KMS-11 (cell line): ENCODE measurements at regions not wholly inside any gene's neighbourhood (a gene's known extent, or its start where the extent isn't known, plus 50 kb on each side); places are given as distances from the start of the nearest gene placed in this dataset.

Experiments used
- H2AFZ ChIP-seq: fragments of 200-600 bp; sonication (generic); 2 replicates; pipeline ENCODE4 v1.6.1; 2016; ENCODE audit warnings: antibody characterized with exemption, mixed run types, low read depth
- H3K27ac ChIP-seq: fragments of 200-600 bp; sonication (generic); 2 replicates; pipeline ENCODE4 v1.6.1; 2016; ENCODE audit warnings: mild to moderate bottlenecking, mixed run types
- H3K27me3 ChIP-seq: fragments of 200-600 bp; sonication (generic); 2 replicates; pipeline ENCODE4 v1.6.1; 2017; ENCODE audit warnings: mild to moderate bottlenecking, low read depth, mixed run types, moderate library complexity; ENCODE audit not compliant: insufficient read depth
- H3K36me3 ChIP-seq: fragments of 200-600 bp; sonication (generic); 2 replicates; pipeline ENCODE4 v1.6.1; 2017; ENCODE audit warnings: mild to moderate bottlenecking, mixed run types; ENCODE audit not compliant: insufficient read depth
- H3K4me1 ChIP-seq: fragments of 200-600 bp; sonication (generic); 2 replicates; pipeline ENCODE4 v1.6.1; 2016; ENCODE audit warnings: mild to moderate bottlenecking, low read depth, mixed run types; ENCODE audit not compliant: poor library complexity, severe bottlenecking
- H3K4me2 ChIP-seq: fragments of 200-600 bp; sonication (generic); 2 replicates; pipeline ENCODE4 v1.7.0; 2016; ENCODE audit warnings: mild to moderate bottlenecking, mixed run types
- H3K4me3 ChIP-seq: fragments of 200-600 bp; sonication (generic); IDR thresholded peaks from 2 replicates; pipeline ENCODE4 v1.6.1; 2017; ENCODE audit warnings: low read depth, low read length, mixed read lengths; ENCODE audit not compliant: insufficient read depth
- H3K79me2 ChIP-seq: fragments of 200-600 bp; sonication (generic); 2 replicates; pipeline ENCODE4 v1.6.1; 2016; ENCODE audit warnings: low read depth, mixed run types; ENCODE audit not compliant: insufficient read depth
- H3K9ac ChIP-seq: fragments of 200-600 bp; sonication (generic); 2 replicates; pipeline ENCODE4 v1.6.1; 2016; ENCODE audit warnings: mild to moderate bottlenecking, mixed run types
- H4K20me1 ChIP-seq: fragments of 200-600 bp; sonication (generic); 2 replicates; pipeline ENCODE4 v1.6.1; 2016; ENCODE audit warnings: mild to moderate bottlenecking, mixed run types; ENCODE audit not compliant: insufficient read depth
- TF ChIP-seq, protein P1 (sequence below): fragments of 200-600 bp; sonication (generic); conservative IDR thresholded peaks from 2 replicates; pipeline ENCODE4 v1.6.1; 2017; ENCODE audit warnings: low read depth, mild to moderate bottlenecking, antibody characterized with exemption, low read length, moderate library complexity, mixed read lengths

DNA sequence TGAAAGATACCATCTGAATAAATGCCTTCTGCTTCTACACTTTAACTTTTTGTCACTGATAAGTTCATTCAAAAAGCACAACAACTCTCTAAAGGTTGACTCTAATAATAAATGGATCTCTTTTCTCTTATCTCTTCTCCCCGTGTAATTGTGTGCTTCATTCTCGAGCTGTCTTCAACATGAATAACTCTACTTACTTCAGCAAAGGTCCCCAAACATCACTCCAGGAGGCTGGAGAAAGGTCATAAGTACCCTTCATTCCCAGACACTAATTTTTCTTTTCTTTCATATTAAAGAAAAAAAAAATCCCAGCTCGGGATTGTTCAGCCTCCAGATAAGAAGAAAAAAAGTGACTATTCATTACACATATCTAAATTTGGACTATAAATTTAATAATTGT lies 222.2 kb downstream of the FOXO1 start:
- TF ChIP-seq, protein P1, sequence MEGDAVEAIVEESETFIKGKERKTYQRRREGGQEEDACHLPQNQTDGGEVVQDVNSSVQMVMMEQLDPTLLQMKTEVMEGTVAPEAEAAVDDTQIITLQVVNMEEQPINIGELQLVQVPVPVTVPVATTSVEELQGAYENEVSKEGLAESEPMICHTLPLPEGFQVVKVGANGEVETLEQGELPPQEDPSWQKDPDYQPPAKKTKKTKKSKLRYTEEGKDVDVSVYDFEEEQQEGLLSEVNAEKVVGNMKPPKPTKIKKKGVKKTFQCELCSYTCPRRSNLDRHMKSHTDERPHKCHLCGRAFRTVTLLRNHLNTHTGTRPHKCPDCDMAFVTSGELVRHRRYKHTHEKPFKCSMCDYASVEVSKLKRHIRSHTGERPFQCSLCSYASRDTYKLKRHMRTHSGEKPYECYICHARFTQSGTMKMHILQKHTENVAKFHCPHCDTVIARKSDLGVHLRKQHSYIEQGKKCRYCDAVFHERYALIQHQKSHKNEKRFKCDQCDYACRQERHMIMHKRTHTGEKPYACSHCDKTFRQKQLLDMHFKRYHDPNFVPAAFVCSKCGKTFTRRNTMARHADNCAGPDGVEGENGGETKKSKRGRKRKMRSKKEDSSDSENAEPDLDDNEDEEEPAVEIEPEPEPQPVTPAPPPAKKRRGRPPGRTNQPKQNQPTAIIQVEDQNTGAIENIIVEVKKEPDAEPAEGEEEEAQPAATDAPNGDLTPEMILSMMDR: no peak
- no peaks in the 10 kb centered on the region for H4K20me1 ChIP-seq
- H3K4me2 ChIP-seq: no peak overlapping the region
- H3K36me3 ChIP-seq: no peaks in the 10 kb centered on the region
- no peaks in the 10 kb centered on the region for H3K27me3 ChIP-seq
- no peaks in the 10 kb centered on the region for H3K79me2 ChIP-seq
- H3K4me1 ChIP-seq: no peaks in the 10 kb centered on the region
- no peak overlapping the region for H3K9ac ChIP-seq
- H3K27ac ChIP-seq: no peak overlapping the region
- H3K4me3 ChIP-seq: no peak overlapping the region
- H2AFZ ChIP-seq: no peak overlapping the region

DNA sequence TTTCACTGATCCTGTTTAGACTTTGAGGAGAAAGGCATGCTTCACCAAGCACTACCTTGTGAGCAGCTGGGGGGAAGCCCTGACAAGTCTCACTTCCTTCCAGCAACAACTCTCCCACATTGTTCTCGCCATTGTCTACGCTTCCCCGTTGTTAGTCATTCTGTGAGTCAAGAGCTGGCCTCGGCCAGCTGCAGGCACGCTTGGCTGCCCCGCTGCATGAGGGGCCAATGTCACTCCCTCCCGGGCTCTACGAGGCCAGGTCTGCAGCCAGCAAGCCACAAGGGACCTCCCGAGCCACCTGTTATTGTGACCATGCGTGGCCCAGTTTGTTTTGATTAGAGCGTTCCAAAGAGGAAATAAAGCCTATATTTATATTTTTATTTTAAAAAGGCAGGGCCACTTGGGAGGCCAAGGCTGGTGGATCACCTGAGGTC lies 220.9 kb downstream of the FOXO1 start:
- TF ChIP-seq, protein P1: no peak
- no peak overlapping the region for H2AFZ ChIP-seq
- no peaks in the 10 kb centered on the region for H3K27me3 ChIP-seq
- no peaks in the 10 kb centered on the region for H3K4me1 ChIP-seq
- H3K79me2 ChIP-seq: no peaks in the 10 kb centered on the region
- H3K27ac ChIP-seq: no peak overlapping the region
- H4K20me1 ChIP-seq: no peaks in the 10 kb centered on the region
- no peak overlapping the region for H3K4me3 ChIP-seq
- H3K9ac ChIP-seq: no peak overlapping the region
- H3K36me3 ChIP-seq: no peaks in the 10 kb centered on the region
- H3K4me2 ChIP-seq: no peak overlapping the region

DNA sequence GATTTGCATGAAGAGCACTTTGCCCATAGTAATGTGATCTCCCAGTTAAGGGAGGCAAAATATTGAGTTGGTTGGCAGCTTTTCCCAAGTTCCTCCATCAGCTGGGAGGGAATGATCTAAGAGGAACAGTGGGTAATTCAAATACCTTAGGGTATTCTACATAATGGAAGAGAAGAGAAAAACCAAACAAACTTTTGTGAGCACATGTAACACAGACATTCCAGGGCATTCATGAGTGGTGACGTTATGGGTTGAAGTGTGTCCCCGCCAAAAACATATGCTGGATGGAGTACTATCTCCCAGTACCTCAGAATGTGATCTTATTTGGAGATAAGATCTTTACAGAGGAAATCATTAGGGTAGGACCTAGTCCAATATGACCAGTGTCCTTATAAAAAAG lies 220.1 kb downstream of the FOXO1 start:
- TF ChIP-seq, protein P1: no peak
- Histone ChIP-seq H4K20me1 (no peaks in the 10 kb centered on the region), H3K4me3 (no peak overlapping the region), H3K36me3 (no peaks in the 10 kb centered on the region), H3K27ac (no peak overlapping the region), H3K9ac (no peak overlapping the region), H2AFZ (no peak overlapping the region), H3K4me1 (no peaks in the 10 kb centered on the region), H3K27me3 (no peaks in the 10 kb centered on the region), H3K79me2 (no peaks in the 10 kb centered on the region), H3K4me2 (no peak overlapping the region)

DNA sequence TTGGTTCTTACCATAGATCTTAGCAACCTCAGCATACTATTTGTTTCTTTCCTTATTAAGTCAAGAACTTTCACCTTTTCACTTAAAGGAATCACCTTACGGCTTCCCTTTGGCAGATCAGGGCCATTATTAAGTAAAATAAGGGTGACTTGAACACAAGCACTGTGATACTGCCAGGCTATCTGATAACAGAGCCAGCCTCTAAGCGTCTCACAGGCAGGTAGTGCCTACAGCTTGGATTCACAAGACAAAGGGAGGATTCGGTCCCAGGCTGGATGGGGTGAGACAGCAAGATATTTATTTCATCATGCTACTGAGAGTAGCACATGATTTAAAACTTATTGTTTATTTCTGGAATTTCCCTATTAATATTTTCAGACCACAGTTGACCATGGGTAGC lies 218.6 kb downstream of the FOXO1 start:
- H3K36me3 ChIP-seq: no peaks in the 10 kb centered on the region
- H3K9ac ChIP-seq: no peak overlapping the region
- H3K27me3 ChIP-seq: no peaks in the 10 kb centered on the region
- no peaks in the 10 kb centered on the region for H3K4me1 ChIP-seq
- TF ChIP-seq, protein P1: no peak
- H3K79me2 ChIP-seq: no peaks in the 10 kb centered on the region
- H3K4me2 ChIP-seq: no peak overlapping the region
- no peak overlapping the region for H3K27ac ChIP-seq
- no peak overlapping the region for H2AFZ ChIP-seq
- H3K4me3 ChIP-seq: no peak overlapping the region
- H4K20me1 ChIP-seq: no peaks in the 10 kb centered on the region
